Activated T-cell treated with anti-CD3 and anti-CD28 coated beads, Interleukin-2, amount 50 U/mL, for 48 hours (primary cell): ENCODE measurements at regions not wholly inside any gene's neighbourhood (a gene's known extent, or its start where the extent isn't known, plus 50 kb on each side); places are given as distances from the start of the nearest gene placed in this dataset.

Experiments used
- DNase-seq, 2 experiments: peaks; one replicate each; pipeline ENCODE4 v3.0.0-alpha.2; 2020

DNA sequence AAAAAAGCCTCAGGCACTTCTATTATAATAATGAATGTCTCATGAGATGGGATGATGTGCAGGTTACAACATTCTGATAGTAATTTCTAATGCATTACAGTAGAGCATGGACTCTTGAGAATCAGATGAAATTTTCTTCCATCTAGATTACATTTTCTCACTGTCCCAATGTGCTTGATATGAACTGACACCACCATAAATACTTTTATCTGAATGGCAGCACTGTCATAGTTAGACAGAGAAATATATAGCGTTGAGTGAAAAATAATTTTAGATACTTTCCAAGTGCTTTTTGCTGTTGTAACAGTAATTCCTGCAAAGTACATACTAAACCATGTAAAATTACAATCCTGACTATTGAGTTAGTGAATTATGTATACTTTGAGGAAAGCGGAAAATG is 630.1 kb downstream of the BRINP3 start:
- DNase-seq: no peak

DNA sequence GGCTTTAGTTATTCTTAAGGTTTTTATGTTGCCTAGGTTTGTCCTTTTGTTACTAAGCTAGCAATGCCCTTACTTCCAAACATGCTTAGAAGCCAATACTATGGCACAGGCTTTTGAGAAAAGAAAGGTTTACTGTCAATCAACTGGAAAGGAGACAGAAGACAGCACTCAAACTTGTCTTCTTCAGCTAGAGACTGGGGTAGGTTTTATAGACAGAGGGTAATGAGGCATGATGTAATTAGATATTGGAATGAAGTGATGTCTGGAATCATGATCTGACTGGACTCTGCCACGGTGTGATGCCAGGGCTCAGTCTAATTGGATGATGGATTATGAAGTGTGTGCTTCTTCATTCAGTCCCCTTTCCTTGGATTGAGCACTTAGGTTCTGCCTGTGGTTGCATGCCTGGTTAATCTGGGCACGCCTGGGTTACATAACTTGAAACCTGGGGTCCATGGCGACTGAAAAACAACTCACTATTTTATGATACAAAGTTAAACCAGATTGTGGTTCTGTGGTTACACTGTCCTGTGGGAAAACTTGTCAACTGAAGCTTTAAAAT is 625.8 kb downstream of the BRINP3 start:
- DNase-seq: no peak

DNA sequence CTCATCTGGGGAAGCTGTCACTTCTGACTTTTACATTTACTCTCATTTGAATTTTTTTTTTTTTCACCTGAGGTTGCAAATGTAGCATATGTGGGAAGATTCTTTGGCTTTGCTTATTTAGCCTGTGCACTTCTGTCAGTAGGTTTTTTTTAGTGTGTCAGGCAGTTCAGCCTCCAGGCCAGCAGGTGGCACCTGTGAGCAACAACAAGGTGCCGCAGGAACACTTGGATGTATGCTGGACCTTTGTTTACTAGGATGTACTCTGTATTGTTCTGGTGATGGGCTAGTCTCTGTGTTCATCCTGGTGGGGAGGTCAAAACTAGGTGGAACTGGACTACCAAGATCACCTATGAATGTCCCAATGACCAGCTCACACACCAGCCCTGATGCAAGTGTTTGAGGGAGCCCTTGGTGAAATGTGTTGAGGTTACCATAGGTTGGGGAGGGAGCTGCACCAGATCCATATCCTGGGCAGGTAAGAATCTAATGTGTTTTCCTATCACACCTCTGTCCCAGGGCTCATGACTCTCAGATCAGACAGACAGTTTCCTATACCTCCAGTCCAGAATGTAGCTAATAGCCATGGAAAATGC is 618.2 kb downstream of the BRINP3 start:
- DNase-seq: peak; percentile 37 to 50

DNA sequence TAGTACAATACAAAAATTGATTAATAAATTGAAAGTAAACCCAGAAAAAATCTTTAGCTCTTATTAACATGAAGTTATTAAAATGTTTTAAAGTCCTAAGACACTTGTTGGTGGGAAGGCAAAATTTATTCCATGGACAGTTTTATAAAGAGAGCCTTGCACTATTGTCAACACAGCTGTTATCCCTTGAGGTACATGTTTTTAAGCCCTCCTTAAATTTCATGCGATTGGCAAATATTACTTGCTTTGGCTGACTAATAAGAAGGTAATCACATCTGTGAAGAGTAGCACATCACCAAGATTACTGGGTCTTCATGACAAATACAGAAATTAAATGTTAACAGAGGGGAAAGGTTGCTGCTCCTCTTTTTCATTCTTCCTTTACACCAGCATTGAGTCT is 611.1 kb downstream of the BRINP3 start:
- DNase-seq: no peak

DNA sequence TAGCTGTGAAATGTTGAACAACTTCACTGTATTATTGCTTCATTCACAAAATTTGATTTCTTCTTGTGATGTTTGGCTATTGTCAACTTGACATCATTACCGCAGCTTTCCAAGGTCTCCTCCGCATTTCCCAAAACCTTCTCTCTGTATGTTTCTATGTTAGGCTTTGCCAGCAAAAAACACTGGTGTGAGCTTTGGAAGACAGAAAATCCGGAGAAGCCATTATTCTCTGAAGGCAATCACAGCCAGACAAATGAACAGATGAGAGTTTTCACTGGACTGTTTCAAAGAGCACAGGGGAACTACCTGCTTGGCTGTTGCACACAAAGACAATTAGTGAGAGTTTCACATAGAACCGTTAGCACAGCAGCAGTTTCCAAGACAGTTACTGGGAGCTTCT is 609.6 kb downstream of the BRINP3 start:
- no peak for DNase-seq

DNA sequence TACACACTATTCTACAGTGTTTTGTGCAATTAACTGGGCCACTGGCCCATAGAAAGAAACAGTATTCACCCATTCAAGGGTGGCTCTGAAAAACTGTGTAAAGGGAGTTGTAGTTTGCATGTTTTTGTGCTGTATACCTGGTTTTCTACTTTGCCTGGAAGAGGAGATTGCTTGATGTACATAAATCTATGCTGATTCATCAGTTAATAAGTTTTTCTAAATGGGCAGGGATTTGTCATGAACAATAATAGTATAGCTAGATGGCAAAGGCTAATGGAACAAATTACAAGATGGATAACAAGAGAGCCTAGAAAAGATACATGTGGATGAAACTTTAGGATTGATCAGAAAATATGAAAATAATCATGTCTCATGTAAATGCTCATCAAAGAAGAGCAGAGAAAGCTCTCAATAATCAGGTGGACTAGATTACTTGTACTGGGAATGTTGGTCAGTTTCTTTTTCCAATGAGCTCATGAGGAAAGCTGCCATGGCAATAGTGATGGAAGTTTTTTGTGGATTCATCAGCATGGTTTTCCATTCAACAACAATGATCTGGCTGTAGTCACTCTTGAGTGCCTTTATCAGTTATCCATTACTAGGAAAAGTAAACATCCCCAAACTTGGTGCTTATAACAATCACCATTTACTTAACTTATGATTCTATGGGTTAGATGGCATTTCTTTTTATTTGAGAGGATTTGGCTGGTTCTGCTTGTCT is 602.8 kb downstream of the BRINP3 start:
- DNase-seq: no peak

DNA sequence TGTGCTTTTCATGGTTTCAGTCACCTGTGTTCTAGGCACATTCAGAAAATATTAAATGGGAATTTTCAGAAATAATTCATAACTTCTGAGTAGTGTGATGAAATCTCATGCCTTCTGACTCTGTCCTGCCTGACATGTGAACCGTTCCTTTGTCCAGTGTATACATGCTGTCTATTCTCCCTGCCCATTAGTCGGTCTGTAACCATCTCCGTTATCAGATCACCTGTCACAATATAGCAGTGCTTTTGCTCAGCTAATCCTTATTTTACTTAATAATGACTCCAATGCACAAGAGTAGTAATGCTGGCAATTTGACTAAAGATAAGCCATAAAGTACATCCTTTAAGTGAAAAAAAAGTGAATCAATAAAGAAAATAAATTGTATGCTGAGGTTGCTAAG is 597.5 kb downstream of the BRINP3 start:
- DNase-seq: no peak

DNA sequence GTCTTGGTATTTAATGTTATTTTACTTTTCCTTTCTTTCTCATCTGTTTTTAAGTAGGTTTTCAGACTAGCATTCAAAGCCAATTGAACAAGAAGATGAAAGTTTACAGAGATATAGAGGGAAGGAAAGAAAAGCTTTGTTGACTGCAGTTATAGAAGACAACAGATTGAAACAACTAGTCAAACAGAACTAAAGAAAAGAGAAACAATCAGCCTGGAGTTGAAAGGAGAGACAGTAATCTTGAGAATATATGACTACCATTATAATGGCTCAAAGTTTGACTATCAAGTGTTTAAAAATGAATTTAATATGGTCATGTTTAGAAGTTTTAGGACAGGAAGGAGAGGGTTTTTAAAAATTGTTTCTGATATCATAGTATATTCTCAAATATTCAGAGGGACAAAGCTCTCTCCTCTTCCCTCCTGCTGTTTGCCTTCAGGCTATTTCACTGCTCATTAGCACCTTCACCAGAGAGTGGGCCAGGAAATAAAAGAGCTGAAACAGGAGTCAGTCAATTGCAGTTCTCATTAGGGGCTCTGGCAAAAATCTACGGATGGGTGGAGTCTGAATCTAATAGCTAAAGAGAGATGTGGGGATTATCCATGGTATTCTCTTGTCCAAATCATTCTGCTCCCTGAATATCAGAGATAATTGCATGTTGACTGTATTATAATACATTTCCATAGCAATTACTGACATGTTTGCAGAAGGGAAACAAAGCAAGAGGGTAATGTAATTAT is 577.8 kb downstream of the BRINP3 start:
- no peak for DNase-seq

DNA sequence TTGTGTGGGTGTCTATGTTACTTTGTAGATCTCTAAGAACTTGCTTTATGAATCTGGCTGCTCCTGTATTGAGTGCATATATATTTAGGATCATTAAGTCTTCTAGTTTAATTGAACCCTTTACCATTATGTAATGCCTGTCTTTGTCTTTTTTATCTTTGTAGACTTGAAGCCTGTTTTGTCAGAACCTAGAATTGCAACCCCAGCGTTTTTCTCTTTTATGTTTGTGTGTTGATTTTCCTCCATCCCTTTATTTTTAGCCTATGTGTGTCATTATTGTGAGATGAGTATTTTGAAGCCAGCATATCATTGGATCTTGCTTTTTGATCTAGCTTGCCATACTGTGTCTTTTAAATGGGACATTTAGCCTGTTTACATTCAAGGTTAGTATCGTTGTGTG is 573.2 kb downstream of the BRINP3 start:
- DNase-seq: no peak

DNA sequence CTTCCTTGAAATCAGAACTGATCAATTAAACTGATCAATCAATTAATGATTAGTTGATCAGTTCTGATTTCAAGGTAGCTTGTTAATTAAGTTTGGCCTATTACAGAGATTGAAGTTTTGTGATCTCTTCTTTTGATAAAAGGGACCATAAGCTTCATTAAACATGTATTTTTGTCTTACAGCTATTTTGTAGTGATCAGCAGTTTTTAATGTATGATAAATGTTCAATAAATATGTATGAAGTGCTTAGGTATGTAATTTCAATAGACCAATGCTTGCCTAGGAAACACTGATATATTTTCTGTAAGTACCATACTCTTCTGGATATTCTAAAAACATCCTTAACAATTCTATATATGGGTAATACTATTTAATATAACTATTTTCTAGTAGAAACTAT is 569.6 kb downstream of the BRINP3 start:
- no peak for DNase-seq

DNA sequence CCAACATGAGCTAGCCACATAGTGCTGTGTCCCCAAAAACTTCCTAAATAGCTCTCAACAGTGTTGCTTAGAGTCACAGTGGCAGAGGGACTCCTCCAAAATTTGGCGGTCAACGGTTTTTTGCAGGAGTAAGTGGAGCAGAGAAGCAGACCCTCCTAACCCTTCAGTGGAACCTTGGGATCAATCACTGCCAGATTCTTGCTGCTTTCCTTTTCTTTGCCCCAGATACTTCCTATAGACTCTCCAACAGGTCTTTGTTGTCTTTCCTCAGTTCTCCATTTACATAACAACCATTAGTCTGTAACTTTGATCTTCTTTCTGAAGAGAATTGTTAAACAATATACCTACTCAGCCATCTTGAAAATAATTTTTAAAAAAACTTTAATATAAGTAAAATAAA is 556.1 kb downstream of the BRINP3 start:
- DNase-seq: no peak

DNA sequence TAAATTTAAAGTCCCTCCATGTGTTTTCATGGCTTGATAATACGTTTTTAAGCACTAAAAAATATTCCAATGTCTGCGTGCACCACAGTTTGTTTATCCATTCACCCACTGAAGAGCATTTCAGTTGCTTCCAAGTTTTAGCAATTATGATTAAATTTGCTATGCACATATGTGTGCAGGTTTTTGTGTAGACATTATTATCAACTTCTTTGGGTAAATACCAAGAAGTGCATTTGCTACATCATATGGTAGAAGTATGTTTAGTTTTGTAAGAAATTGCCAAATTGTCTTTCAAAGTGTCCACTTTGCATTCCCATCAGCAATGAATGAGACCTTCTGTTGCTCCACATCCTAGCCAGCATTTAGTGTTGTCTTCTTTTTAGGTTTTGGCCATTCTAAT is 550.0 kb downstream of the BRINP3 start:
- no peak for DNase-seq

DNA sequence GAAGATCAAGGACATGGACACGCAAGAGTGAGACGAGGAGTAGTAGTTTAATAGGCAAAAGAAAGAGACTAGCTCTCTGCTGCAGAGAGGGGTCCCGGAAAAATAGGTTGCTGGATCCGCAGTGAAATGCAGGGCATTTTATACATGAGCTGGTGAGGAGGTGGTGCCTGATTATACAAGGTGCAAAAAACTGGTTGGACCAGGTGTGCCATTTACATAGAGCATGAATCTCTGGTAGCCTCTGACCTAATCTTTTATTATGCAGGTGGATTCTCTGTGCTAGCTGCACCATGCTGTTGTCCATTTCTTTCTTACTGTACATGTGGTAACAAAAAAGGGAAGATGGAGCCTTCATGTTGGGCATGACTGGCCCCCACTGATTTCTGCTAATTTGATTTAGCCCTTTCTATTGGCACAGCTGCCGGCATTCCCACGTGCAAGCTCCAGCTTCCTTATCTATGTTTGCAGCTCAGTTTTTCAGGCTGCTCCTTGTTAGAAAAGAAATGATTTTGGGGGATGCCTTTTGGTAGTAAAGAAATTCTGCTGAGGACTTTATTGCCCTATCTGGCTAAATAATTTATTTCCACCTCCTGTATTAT is 548.1 kb downstream of the BRINP3 start:
- DNase-seq: no peak

DNA sequence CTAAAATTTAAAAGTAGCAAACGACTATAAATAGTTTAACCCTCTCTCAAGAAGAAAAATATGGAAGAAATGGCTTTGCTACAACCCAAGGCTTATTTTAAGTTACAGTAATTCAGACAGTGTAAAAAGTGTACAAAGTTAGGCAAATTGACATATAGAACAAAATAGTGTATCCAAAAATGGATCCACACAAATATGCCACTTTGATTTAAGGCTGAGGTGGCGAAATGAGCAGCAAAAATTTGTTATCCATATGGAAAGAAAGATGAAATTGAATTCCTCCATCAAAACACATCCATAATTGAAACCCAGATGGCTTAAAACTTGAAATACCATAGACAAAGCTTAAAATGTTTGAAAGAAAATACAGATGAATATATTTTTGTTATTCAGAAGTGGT is 540.8 kb downstream of the BRINP3 start:
- no peak for DNase-seq

DNA sequence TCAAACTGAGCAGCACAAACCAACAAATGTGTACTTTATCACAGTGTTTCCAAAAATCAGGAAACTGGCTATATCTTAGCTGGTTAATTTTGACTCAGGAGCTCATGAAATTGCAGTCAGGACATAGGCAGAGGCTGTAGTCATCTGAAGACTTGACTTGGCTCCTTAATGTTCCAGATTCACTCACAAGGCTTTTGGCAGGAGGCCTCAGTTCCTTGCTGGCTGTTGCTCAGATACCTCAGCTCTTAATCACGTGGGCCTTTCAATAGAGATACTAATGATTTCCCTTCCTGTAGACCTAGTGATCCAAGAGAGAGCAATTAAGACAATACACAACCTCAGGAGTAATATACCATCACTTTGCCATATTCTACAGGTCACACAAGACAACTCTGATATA is 537.7 kb downstream of the BRINP3 start:
- DNase-seq: no peak

DNA sequence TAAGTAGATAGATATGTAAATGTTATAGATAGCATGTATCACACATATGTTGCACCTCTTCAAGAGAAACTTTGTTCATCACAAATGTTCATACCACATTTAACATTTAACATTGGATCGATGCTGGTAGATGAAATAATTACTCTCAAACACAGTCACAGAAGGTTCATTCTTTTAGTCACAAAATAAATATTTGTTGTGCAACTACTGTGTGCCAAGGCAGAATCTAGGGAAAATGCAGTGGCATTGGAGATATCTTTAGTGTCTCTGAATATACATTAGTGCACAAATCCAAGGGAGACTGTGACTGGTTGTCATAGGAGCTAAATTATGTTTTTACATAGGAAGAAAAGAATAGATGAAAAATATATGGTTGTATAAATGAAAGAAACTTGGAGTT is 535.7 kb downstream of the BRINP3 start:
- no peak for DNase-seq

DNA sequence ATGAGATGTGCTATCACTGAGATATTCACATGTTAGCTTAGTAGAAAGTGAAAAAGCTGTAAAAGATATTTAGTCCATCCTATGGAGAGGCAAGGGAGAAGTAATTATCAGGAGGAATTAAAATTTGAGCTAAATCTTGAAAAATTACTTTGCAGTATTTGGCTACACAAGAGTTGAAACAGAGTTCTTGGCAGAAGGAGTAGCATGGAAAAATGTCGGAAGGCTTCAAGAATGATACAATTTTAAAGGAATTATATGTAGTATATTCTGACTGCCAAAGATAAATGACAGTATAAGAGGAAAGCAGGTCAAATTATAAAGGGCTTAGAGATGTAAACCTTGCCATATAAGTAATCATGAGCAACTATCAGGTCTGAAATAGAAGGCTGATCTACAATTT is 518.9 kb downstream of the BRINP3 start:
- DNase-seq: no peak

DNA sequence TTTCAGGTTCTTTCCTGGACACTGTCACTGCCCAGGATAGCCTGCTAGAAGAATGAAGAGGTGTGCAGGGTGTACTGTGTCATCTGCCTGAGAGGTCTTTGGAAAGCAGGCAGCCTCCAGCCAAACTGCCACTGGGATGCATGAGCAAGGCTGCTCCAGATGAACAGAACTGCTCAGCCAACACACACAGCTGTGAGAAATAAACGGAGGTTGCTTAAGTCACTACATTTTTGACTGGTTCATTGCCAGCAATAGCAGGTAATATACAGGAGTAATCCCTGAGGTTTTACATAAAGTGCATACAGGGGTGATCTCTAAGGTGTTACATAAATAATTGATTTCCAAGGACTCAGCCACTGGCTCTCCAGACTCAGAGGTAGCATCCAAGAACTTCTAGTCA is 516.9 kb downstream of the BRINP3 start:
- DNase-seq: no peak

DNA sequence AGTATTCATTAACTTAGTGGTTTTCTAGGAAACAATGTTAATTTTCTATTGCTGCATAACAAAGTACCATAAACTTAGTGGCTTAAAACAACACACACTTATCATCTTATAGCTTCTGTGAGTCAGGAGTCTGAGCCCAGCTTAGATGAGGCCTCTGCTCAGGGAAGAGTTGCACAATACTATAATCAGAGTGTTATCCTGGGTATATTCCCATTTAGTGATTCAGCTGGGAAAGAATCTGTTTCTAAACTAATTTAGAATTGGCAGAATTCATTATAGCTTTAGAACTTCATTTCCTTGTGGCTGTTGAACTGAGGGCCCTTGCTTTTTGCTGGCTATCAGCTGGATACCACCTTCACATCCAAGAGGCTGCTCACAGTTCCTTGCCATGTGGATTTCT is 515.5 kb downstream of the BRINP3 start:
- DNase-seq: no peak

DNA sequence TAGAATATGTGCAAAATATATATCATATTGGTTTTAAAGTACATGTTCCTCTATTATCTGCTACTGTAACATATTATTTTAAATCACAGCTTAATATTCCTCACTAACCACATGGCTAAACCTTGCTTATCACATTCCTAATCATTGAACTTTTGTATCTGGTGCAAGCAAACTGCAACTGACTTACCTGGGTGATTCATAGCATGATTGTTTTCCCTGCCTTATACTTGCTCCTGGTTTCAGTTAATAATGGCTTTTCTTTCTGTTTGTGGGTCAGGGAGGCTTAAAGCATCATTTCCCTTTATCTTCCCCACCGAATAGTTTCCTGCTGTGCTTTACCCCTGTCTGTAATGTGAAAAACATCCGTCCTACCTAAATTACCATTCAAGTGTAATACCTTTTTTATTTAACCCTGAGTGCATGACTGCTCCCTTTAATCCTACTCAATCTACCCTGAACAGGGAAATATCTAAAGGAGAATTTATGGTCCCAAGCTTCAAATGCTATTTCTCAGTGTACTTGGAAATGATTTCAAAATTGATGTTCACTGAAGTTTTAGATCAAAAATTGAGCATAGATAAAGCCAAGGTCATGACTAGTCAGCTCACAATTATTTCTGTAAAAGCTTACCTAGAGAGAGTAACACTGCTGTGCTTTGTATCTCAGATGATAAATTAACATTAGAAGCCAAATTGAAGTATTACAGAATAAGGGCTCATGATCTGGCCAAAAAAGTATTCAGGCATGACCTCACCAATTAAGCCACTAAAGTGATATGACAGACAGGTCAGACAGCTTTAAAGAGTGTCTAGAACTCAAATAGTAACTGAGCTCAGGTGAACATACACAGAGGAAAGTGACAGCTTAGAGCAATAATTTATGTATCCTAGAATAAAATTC is 507.1 kb downstream of the BRINP3 start:
- DNase-seq: no peak

DNA sequence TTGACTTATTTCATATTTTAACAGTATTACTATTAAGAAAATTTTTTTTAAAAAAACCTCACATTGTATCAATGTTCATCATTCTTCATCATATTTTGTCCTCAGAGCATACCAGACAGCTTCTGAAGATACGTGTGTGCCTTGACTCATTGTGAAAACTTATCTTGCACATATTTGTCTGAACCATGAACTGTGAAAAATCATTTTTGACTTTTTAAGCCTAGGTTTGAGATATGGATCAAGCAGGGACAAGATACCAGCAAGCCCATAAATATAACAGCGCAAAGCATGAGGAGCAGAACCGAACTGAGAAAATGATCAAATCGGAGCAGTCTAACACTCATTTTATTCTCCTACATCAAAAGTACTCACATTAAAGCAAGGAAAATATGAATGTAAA is 506.0 kb downstream of the BRINP3 start:
- no peak for DNase-seq

DNA sequence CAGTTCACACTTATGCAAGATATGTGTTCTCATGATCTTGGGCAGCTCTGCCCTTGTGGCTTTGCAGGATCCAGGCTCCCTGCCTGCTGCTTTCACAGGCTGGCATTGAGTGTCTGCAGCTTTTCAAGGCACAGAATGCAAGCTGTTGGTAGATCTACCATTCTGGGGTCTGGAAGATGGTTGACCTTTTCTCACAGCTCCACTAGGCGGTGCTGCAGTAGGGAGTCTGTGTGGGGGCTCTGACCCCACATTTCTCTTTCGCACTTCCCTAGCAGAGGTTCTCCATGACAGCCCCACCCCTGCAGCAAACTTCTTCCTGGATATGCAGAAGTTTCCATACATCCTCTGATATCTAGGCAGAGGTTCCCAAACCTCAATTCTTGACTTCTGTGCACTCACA is 500.5 kb downstream of the BRINP3 start:
- DNase-seq: no peak
